Loucy (cell line): ENCODE measurements at regions not wholly inside any gene's neighbourhood (a gene's known extent, or its start where the extent isn't known, plus 50 kb on each side); places are given as distances from the start of the nearest gene placed in this dataset.

Experiments
- H2AFZ ChIP-seq: fragments of 200-600 bp; sonication (generic); 2 replicates; pipeline ENCODE4 v1.6.0; 2016; ENCODE audit warnings: antibody characterized with exemption, mild to moderate bottlenecking, low read length, moderate library complexity
- H3F3A ChIP-seq: fragments of 200-600 bp; 2 replicates; pipeline ENCODE4 v1.6.0; 2016; ENCODE audit warnings: antibody characterized with exemption, low read depth, mild to moderate bottlenecking
- H3K27me3 ChIP-seq: fragments of 200-600 bp; sonication (generic); 2 replicates; pipeline ENCODE4 v1.6.1; 2014; ENCODE audit warnings: low read length, mild to moderate bottlenecking; ENCODE audit not compliant: insufficient read depth, poor library complexity, severe bottlenecking
- H3K36me3 ChIP-seq: fragments of 200-600 bp; sonication (generic); 2 replicates; pipeline ENCODE4 v1.6.1; 2016; ENCODE audit warnings: low read length; ENCODE audit not compliant: insufficient read depth
- H3K4me1 ChIP-seq: fragments of 200-600 bp; sonication (generic); 2 replicates; pipeline ENCODE4 v1.5.1; 2014; ENCODE audit warnings: low read length, mild to moderate bottlenecking; ENCODE audit not compliant: insufficient read depth, poor library complexity, severe bottlenecking
- H3K4me2 ChIP-seq: fragments of 200-600 bp; sonication (generic); 2 replicates; pipeline ENCODE4 v1.6.0; 2014; ENCODE audit warnings: antibody characterized with exemption, low read length, low read depth, mild to moderate bottlenecking; ENCODE audit not compliant: poor library complexity, severe bottlenecking
- H3K4me3 ChIP-seq: fragments of 200-600 bp; sonication (generic); 2 replicates; pipeline ENCODE4 v1.5.1; 2014; ENCODE audit warnings: low read length, mild to moderate bottlenecking, mixed read lengths; ENCODE audit not compliant: poor library complexity, severe bottlenecking
- H3K79me2 ChIP-seq: fragments of 200-600 bp; sonication (generic); 2 replicates; pipeline ENCODE4 v1.6.1; 2014; ENCODE audit warnings: low read length; ENCODE audit not compliant: insufficient read depth
- H3K9ac ChIP-seq: fragments of 200-600 bp; sonication (generic); 2 replicates; pipeline ENCODE4 v1.6.0; 2014; ENCODE audit warnings: mild to moderate bottlenecking, low read depth, low read length, moderate library complexity; ENCODE audit not compliant: poor library complexity, severe bottlenecking
- H3K9me2 ChIP-seq: fragments of 200-600 bp; sonication (generic); replicated peaks from 2 replicates; pipeline ENCODE4 v1.6.1; 2016; ENCODE audit warnings: low read depth, low read length, mixed read lengths
- H3K9me3 ChIP-seq: fragments of 200-600 bp; sonication (generic); 2 replicates; pipeline ENCODE4 v1.6.1; 2014; ENCODE audit warnings: mild to moderate bottlenecking, antibody characterized with exemption, low read length, low read depth; ENCODE audit not compliant: insufficient read depth
- H4K20me1 ChIP-seq: fragments of 200-600 bp; sonication (generic); 2 replicates; pipeline ENCODE4 v1.6.0; 2014; ENCODE audit warnings: antibody characterized with exemption, low read length, mild to moderate bottlenecking; ENCODE audit not compliant: insufficient read depth, poor library complexity, severe bottlenecking
- EZH2phosphoT487 ChIP-seq: fragments of 200-600 bp; IDR thresholded peaks from 2 replicates; pipeline ENCODE4 v1.6.1; 2018; ENCODE audit warnings: antibody characterized with exemption, mild to moderate bottlenecking, moderate library complexity, borderline replicate concordance
- TF ChIP-seq, protein P1 (sequence below): fragments of 200-600 bp; sonication (generic); conservative IDR thresholded peaks from 2 replicates; pipeline ENCODE4 v1.5.1; 2014; ENCODE audit warnings: mild to moderate bottlenecking, antibody characterized with exemption, low read length

GRCh38 chr10:78427497-78428031 lies 393.9 kb downstream of the RPS24 start:
- no peaks in the 10 kb centered on the region for H3K9me2 ChIP-seq
- H3F3A ChIP-seq = no peaks in the 10 kb centered on the region
- no peaks in the 10 kb centered on the region for H3K4me1 ChIP-seq
- H3K4me2 ChIP-seq = no peak overlapping the region
- H3K4me3 ChIP-seq = no peak overlapping the region
- peaks cover 5% of the 10 kb centered on the region; the same call in 1 of the 2 replicates for H3K9me3 ChIP-seq
- H3K36me3 ChIP-seq = no peaks in the 10 kb centered on the region
- no peak overlapping the region for H3K9ac ChIP-seq
- no peak overlapping the region for H2AFZ ChIP-seq
- no peaks in the 10 kb centered on the region for H3K79me2 ChIP-seq
- H4K20me1 ChIP-seq = no peaks in the 10 kb centered on the region
- TF ChIP-seq, protein P1, sequence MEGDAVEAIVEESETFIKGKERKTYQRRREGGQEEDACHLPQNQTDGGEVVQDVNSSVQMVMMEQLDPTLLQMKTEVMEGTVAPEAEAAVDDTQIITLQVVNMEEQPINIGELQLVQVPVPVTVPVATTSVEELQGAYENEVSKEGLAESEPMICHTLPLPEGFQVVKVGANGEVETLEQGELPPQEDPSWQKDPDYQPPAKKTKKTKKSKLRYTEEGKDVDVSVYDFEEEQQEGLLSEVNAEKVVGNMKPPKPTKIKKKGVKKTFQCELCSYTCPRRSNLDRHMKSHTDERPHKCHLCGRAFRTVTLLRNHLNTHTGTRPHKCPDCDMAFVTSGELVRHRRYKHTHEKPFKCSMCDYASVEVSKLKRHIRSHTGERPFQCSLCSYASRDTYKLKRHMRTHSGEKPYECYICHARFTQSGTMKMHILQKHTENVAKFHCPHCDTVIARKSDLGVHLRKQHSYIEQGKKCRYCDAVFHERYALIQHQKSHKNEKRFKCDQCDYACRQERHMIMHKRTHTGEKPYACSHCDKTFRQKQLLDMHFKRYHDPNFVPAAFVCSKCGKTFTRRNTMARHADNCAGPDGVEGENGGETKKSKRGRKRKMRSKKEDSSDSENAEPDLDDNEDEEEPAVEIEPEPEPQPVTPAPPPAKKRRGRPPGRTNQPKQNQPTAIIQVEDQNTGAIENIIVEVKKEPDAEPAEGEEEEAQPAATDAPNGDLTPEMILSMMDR = no peak
- H3K27me3 ChIP-seq = no peaks in the 10 kb centered on the region

DNA sequence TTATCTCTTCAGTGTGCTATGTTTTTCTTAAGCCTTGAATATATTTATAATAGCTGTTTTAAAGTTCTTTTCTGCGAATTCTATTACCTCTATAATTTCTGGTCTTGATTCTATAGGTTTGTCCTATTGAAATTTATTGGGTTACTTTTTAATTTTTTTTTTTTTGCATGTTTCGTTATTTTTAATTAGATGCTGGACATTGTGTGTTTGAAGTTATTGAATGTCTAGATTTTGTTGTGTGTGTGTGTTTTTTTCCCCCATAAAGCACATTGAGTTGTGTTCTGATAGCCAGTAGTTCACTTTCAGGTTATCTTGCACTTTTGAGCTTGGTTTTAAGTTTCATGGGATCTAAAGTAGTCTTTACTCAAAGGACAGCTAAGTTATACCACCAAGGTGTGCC lies 394.9 kb downstream of the RPS24 start:
- Histone ChIP-seq H2AFZ (no peak overlapping the region), H3K4me1 (peaks cover 9% of the 10 kb centered on the region)

GRCh38 chr10:78429984-78430383 lies 396.3 kb downstream of the RPS24 start:
- Histone ChIP-seq H3K4me2 (no peak overlapping the region), H2AFZ (no peak overlapping the region), H3K79me2 (no peaks in the 10 kb centered on the region), H3K9me3 (peaks cover 5% of the 10 kb centered on the region; the same call in 1 of the 2 replicates), H3F3A (no peaks in the 10 kb centered on the region), H3K9me2 (no peaks in the 10 kb centered on the region), H3K4me1 (peaks cover 22% of the 10 kb centered on the region), H3K9ac (no peak overlapping the region), H3K4me3 (no peak overlapping the region), H3K27me3 (no peaks in the 10 kb centered on the region), H3K36me3 (no peaks in the 10 kb centered on the region), H4K20me1 (no peaks in the 10 kb centered on the region)
- no peak for TF ChIP-seq EZH2phosphoT487
- TF ChIP-seq, protein P1 = no peak

More for the DNA sequence above, 394.9 kb downstream of the RPS24 start:
- H3K4me2 ChIP-seq = no peak overlapping the region
- H3F3A ChIP-seq = no peaks in the 10 kb centered on the region
- no peak for TF ChIP-seq EZH2phosphoT487
- TF ChIP-seq, protein P1 = no peak
- H3K27me3 ChIP-seq = no peaks in the 10 kb centered on the region
- H3K9ac ChIP-seq = no peak overlapping the region
- peaks cover 5% of the 10 kb centered on the region; the same call in 1 of the 2 replicates for H3K9me3 ChIP-seq
- H3K36me3 ChIP-seq = no peaks in the 10 kb centered on the region
- no peaks in the 10 kb centered on the region for H3K79me2 ChIP-seq
- H3K4me3 ChIP-seq = no peak overlapping the region
- no peaks in the 10 kb centered on the region for H3K9me2 ChIP-seq
- no peaks in the 10 kb centered on the region for H4K20me1 ChIP-seq
